GM13977 (cell line): ENCODE measurements at regions not wholly inside any gene's neighbourhood (a gene's known extent, or its start where the extent isn't known, plus 50 kb on each side); places are given as distances from the start of the nearest gene placed in this dataset.
"Not testable (repeated sequence)": the region's sequence is repeated elsewhere in the genome, so short reads cannot be mapped to it uniquely, and the experiment has no call there.

Experiments
- DNase-seq: peaks from one replicate; pipeline ENCODE4 v3.0.0; 2012; ENCODE audit warnings: low spot score
- in situ Hi-C: fragments of 300-500 bp; cut with MboI; formaldehyde crosslinking; loops from one replicate; pipeline ENCODE4 v1.12.0; 2022; ENCODE audit warnings: low sequenced_read_pairs, low pct_unique_long_range_greater_than_20kb, mixed read lengths, inconsistent platforms; ENCODE audit not compliant: unreplicated experiment
- TF ChIP-seq, protein P1 (sequence below): IDR thresholded peaks from 2 replicates; pipeline ENCODE4 v1.5.1; 2012; ENCODE audit warnings: mild to moderate bottlenecking, control low read depth; ENCODE audit not compliant: insufficient read depth; ENCODE audit errors: extremely low read depth, missing control alignments

DNA sequence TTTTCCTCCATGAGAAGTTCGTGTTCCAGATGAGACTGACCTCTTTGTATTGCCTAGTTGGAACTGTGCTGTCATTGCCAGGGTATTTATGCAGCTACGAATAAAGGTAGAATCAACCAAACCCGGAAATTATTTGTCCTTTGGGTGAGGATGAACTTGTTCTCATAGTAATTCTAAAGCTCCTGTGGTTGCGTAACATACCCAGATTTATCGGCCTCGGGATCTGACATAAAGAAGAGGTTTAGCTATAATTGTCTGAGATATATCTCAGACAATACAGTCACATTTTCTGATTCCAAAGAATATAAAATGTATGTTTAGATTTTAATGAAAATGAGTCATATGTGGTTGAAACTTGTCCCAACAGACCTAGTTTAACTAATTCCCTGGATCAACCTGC is 628.7 kb upstream of the LINC00305 start:
- TF ChIP-seq, protein P1, sequence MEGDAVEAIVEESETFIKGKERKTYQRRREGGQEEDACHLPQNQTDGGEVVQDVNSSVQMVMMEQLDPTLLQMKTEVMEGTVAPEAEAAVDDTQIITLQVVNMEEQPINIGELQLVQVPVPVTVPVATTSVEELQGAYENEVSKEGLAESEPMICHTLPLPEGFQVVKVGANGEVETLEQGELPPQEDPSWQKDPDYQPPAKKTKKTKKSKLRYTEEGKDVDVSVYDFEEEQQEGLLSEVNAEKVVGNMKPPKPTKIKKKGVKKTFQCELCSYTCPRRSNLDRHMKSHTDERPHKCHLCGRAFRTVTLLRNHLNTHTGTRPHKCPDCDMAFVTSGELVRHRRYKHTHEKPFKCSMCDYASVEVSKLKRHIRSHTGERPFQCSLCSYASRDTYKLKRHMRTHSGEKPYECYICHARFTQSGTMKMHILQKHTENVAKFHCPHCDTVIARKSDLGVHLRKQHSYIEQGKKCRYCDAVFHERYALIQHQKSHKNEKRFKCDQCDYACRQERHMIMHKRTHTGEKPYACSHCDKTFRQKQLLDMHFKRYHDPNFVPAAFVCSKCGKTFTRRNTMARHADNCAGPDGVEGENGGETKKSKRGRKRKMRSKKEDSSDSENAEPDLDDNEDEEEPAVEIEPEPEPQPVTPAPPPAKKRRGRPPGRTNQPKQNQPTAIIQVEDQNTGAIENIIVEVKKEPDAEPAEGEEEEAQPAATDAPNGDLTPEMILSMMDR, result no peak
- in situ Hi-C loops, result no loop called here
- no peak for DNase-seq

DNA sequence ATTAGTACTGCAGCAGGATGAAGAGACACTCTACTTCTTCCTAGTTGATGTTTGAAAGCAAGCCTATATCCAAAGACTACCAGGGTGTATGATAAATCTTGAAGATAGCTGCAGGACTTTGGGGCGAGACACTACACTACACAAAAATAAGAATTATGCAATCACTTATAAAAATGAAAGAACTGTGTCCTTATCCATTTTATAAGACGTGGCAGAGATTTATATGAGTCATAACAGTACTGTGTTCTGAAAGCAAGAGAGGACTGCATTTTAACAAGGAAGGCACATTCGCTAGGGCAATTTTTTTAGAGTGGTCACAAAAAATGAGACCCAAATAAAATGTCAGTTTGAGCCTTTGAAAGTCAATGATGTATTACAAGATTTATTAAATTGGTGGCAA is 617.0 kb upstream of the LINC00305 start:
- no peak for DNase-seq
- in situ Hi-C loops, result no loop called here
- TF ChIP-seq, protein P1, result no peak

DNA sequence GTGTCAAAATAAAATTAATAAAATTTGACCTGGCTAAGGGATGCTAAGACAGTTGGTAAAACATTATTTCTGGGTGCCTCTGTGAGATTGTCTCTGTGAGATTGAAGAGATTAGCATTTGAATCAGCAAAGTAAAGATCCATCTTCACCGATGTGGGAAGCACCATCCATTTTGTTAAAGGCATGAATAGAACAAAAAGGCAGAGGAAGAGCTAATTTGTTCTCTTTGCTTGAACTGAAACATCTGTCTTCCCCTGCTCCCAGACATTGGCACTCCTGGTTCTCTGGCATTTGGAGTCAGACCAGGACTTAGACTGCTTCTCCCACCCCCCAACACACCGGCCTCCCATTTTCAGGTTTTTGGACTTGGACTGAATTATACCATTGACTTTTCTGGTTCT is 603.8 kb upstream of the LINC00305 start:
- no peak for DNase-seq
- in situ Hi-C loops, result no loop called here
- TF ChIP-seq, protein P1, result no peak

DNA sequence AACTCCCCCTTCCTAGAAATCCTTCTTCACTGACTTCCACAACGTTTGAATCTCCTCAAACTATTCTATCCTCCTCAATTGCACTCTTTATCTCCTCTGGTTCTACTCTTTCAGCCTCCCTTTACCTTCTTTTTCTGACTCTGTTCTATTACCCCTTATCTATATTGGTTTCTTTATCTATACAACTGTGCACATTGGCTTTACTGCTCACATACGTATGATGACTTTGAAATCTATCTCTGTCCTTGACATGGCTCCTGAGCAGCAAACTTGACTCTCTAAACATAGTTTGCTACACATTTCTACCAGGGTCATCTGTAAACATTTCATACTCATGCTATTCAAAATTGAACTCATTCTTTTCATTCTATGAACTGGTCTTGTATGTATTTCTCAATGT is 601.0 kb upstream of the LINC00305 start:
- no peak for DNase-seq
- in situ Hi-C loops, result no loop called here
- TF ChIP-seq, protein P1, result no peak

DNA sequence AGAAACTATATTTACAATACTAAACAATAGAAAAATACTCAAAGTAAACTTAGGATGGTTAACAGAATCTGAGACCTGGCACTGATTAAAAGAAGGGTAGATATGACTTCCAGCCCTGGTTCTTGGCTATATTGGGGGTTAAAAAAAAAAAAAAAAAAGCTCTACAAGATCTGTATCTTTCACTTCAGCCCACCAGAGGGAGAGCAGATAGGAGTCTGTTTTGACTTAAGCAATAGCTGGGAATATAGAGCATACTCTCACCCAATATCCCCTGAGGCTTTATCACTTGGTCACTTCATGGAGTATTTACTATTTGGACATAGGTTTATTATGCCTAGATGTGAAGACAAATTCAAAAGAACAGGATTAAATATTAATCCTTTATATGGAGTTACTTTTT is 598.9 kb upstream of the LINC00305 start:
- in situ Hi-C loops, result no loop called here
- TF ChIP-seq, protein P1, result no peak
- no peak for DNase-seq

DNA sequence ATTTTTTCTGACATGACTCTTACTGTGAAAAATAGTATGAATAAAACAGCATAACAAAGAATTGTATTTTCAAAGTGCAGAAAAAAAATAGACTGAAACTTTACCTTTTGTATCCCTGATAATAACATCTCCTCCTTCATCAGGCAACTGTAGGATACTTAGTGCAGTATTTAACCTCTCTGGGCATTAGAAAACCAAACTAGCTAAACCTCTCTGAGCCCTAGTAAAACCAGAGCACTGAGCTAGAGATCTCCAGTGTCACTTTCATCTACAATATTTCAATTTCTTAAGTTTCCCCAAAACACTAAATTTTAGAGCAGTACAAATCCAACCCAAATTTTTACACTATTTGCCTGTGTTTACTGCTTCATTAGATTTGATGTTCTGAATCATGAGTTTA is 594.0 kb upstream of the LINC00305 start:
- TF ChIP-seq, protein P1, result no peak
- no peak for DNase-seq
- in situ Hi-C loops, result no loop called here

DNA sequence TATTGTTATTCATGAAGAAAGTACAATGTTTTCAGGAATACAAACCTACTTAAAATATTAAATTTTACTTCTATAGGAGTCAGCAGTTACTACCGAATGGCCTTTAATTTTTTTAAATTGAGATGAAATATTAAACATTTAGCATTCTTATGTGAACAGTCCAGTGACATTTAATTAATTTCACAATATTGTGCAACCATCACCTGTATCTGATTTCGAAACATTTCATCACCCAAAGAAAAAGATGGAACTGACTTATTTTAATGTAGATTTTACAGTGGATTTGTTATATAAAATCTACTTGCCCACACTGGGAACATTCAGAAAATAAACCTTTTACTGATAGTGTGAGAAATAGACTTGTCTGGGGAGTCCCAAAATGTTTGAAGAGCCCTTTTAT is 585.2 kb upstream of the LINC00305 start:
- no peak for DNase-seq
- in situ Hi-C loops, result no loop called here
- TF ChIP-seq, protein P1, result no peak

DNA sequence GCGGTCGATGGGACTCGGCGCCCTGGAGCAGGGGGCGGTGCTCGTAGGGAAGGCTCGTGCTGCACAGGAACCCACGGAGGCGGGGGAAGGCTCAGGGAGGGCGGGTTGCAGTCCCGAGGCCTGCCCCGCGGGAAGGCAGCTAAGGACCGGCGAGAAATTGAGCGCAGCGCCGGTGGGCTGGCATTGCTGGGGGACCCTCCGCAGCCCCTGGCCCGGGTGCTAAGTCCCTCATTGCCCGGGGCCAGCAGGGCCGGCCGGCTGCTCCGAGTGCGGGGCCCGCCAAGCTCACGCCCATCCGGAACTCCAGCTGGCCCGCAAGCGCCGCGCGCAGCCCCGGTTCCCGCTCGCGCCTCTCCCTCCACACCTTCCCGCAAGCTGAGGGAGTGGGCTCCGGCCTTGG is 576.8 kb upstream of the LINC00305 start:
- DNase-seq, in situ Hi-C loops: not testable (repeated sequence)
